Activated naive CD4-positive, alpha-beta T cell treated with anti-CD3 and anti-CD28 coated beads, Interleukin-2, amount 50 U/mL, for 72 hours (primary cell): ENCODE measurements at regions not wholly inside any gene's neighbourhood (a gene's known extent, or its start where the extent isn't known, plus 50 kb on each side); places are given as distances from the start of the nearest gene placed in this dataset.

ENCODE experiments used
- ATAC-seq, 2 donors: fragments of 150-1000 bp; cut with Tn5 transposase; 2 replicates each; pipeline ENCODE4 v1.10.0; 2021; ENCODE audit warnings: mild to moderate bottlenecking in 2 of 2, moderate library complexity in 2 of 2
- DNase-seq, 2 donors: peaks; one replicate each; pipeline ENCODE4 v3.0.0; 2021 to 2022; ENCODE audit warnings: low spot score in 2 of 2
- H3K27ac Mint-ChIP-seq, 2 donors: one replicate each; pipeline ENCODE4 v1.8.0; 2022; ENCODE audit warnings: mild to moderate bottlenecking in 2 of 2, mixed read lengths in 2 of 2
- H3K36me3 Mint-ChIP-seq, 2 donors: one replicate each; pipeline ENCODE4 v1.8.0; 2022; ENCODE audit warnings: mixed read lengths in 2 of 2
- H3K9me3 Mint-ChIP-seq, 2 donors: one replicate each; pipeline ENCODE4 v1.8.0; 2022; ENCODE audit warnings: mixed read lengths in 2 of 2

GRCh38 chr5:165495829-165496380 is 1990.5 kb downstream of the MAT2B start:
- Mint-ChIP-seq H3K27ac (no peak overlapping the region), H3K9me3 (peaks cover 0 to 4% of the 10 kb centered on the region in 2 donors), H3K36me3 (no peaks in the 10 kb centered on the region)
- ATAC-seq = no peak
- no peak for DNase-seq

GRCh38 chr5:165497707-165498106 is 1992.3 kb downstream of the MAT2B start:
- no peak for DNase-seq
- Mint-ChIP-seq H3K36me3 (no peaks in the 10 kb centered on the region), H3K9me3 (no peaks in the 10 kb centered on the region), H3K27ac (no peak overlapping the region)
- no peak for ATAC-seq

GRCh38 chr5:165502893-165503691 is 1997.7 kb downstream of the MAT2B start:
- Mint-ChIP-seq H3K9me3 (peaks cover 7 to 10% of the 10 kb centered on the region in 2 donors), H3K27ac (no peak overlapping the region), H3K36me3 (no peaks in the 10 kb centered on the region)
- DNase-seq (no peak), ATAC-seq (no peak)

- ATAC-seq = no peak
- DNase-seq = no peak
- Mint-ChIP-seq H3K27ac (no peak overlapping the region), H3K36me3 (no peaks in the 10 kb centered on the region), H3K9me3 (peaks cover 13 to 14% of the 10 kb centered on the region in 2 donors)
Measured at GRCh38 chr5:165504674-165505073, 1999.3 kb downstream of the MAT2B start.

GRCh38 chr5:165508286-165508685 is 2002.9 kb downstream of the MAT2B start:
- peaks cover 12 to 16% of the 10 kb centered on the region in 2 donors for H3K9me3 Mint-ChIP-seq

GRCh38 chr5:165508861-165509260 is 2003.4 kb downstream of the MAT2B start:
- H3K27ac Mint-ChIP-seq = no peak overlapping the region
- ATAC-seq (no peak), DNase-seq (no peak)

More at GRCh38 chr5:165508286-165508685, 2002.9 kb downstream of the MAT2B start:
- no peak for ATAC-seq
- no peak overlapping the region for H3K27ac Mint-ChIP-seq
- no peaks in the 10 kb centered on the region for H3K36me3 Mint-ChIP-seq
- no peak for DNase-seq

GRCh38 chr5:165521816-165522610 is 2016.6 kb downstream of the MAT2B start:
- ATAC-seq (no peak), DNase-seq (no peak)
- no peaks in the 10 kb centered on the region for H3K36me3 Mint-ChIP-seq
- peaks cover 0 to 9% of the 10 kb centered on the region in 2 donors for H3K9me3 Mint-ChIP-seq
- no peak overlapping the region for H3K27ac Mint-ChIP-seq

More at GRCh38 chr5:165508861-165509260, 2003.4 kb downstream of the MAT2B start:
- H3K9me3 Mint-ChIP-seq = peaks cover 10 to 16% of the 10 kb centered on the region in 2 donors
- H3K36me3 Mint-ChIP-seq = no peaks in the 10 kb centered on the region

- no peaks in the 10 kb centered on the region for H3K36me3 Mint-ChIP-seq
- ATAC-seq = no peak
Measured at GRCh38 chr5:165525271-165525670, 2019.9 kb downstream of the MAT2B start.

GRCh38 chr5:165526357-165526756 is 2020.9 kb downstream of the MAT2B start:
- no peaks in the 10 kb centered on the region for H3K36me3 Mint-ChIP-seq
- no peak overlapping the region for H3K27ac Mint-ChIP-seq
- H3K9me3 Mint-ChIP-seq = peaks cover 20 to 32% of the 10 kb centered on the region in 2 donors
- ATAC-seq (no peak), DNase-seq (no peak)

More at GRCh38 chr5:165525271-165525670, 2019.9 kb downstream of the MAT2B start:
- DNase-seq = no peak
- peaks cover 19 to 32% of the 10 kb centered on the region in 2 donors for H3K9me3 Mint-ChIP-seq
- H3K27ac Mint-ChIP-seq = no peak overlapping the region

GRCh38 chr5:165527577-165527976 is 2022.2 kb downstream of the MAT2B start:
- no peaks in the 10 kb centered on the region for H3K36me3 Mint-ChIP-seq
- no peak overlapping the region for H3K27ac Mint-ChIP-seq
- ATAC-seq (no peak), DNase-seq (no peak)
- peaks cover 27 to 37% of the 10 kb centered on the region in 2 donors for H3K9me3 Mint-ChIP-seq

GRCh38 chr5:165538065-165538464 is 2032.6 kb downstream of the MAT2B start:
- ATAC-seq = no peak

GRCh38 chr5:165559645-165560044 is 2054.2 kb downstream of the MAT2B start:
- Mint-ChIP-seq H3K27ac (no peak overlapping the region), H3K9me3 (peaks cover 3 to 9% of the 10 kb centered on the region in 2 donors), H3K36me3 (no peaks in the 10 kb centered on the region)
- ATAC-seq (no peak), DNase-seq (no peak)

More at GRCh38 chr5:165538065-165538464, 2032.6 kb downstream of the MAT2B start:
- Mint-ChIP-seq H3K9me3 (peaks cover 4 to 6% of the 10 kb centered on the region in 2 donors), H3K36me3 (no peaks in the 10 kb centered on the region), H3K27ac (no peak overlapping the region)
- no peak for DNase-seq

GRCh38 chr5:165560648-165561047 is 2055.2 kb downstream of the MAT2B start:
- no peaks in the 10 kb centered on the region for H3K36me3 Mint-ChIP-seq
- ATAC-seq (no peak), DNase-seq (no peak)
- H3K9me3 Mint-ChIP-seq = peaks cover 0 to 9% of the 10 kb centered on the region in 2 donors
- H3K27ac Mint-ChIP-seq = no peak overlapping the region

GRCh38 chr5:165565911-165566310 is 2060.5 kb downstream of the MAT2B start:
- DNase-seq = no peak
- ATAC-seq = no peak
- H3K36me3 Mint-ChIP-seq = no peaks in the 10 kb centered on the region
- H3K27ac Mint-ChIP-seq = no peak overlapping the region
- peaks cover 8 to 9% of the 10 kb centered on the region in 2 donors for H3K9me3 Mint-ChIP-seq

- Mint-ChIP-seq H3K9me3 (peaks cover 9 to 20% of the 10 kb centered on the region in 2 donors), H3K36me3 (no peaks in the 10 kb centered on the region), H3K27ac (no peak overlapping the region)
- ATAC-seq (no peak), DNase-seq (no peak)
Measured at GRCh38 chr5:165569551-165569950, 2064.1 kb downstream of the MAT2B start.

- H3K36me3 Mint-ChIP-seq = no peaks in the 10 kb centered on the region
- no peak for DNase-seq
- H3K9me3 Mint-ChIP-seq = peaks cover 15 to 22% of the 10 kb centered on the region in 2 donors
- no peak overlapping the region for H3K27ac Mint-ChIP-seq
- no peak for ATAC-seq
Measured at GRCh38 chr5:165573445-165573844, 2068.0 kb downstream of the MAT2B start.

GRCh38 chr5:165574100-165574499 is 2068.7 kb downstream of the MAT2B start:
- Mint-ChIP-seq H3K36me3 (no peaks in the 10 kb centered on the region), H3K27ac (no peak overlapping the region), H3K9me3 (peaks cover 15 to 19% of the 10 kb centered on the region in 2 donors)
- DNase-seq (no peak), ATAC-seq (no peak)
